ENCODE measurements at regions not wholly inside any gene's neighbourhood (a gene's known extent, or its start where the extent isn't known, plus 50 kb on each side); places are given as distances from the start of the nearest gene placed in this dataset.
"Not testable (repeated sequence)": the region's sequence is repeated elsewhere in the genome, so short reads cannot be mapped to it uniquely, and the experiment has no call there.

DNA sequence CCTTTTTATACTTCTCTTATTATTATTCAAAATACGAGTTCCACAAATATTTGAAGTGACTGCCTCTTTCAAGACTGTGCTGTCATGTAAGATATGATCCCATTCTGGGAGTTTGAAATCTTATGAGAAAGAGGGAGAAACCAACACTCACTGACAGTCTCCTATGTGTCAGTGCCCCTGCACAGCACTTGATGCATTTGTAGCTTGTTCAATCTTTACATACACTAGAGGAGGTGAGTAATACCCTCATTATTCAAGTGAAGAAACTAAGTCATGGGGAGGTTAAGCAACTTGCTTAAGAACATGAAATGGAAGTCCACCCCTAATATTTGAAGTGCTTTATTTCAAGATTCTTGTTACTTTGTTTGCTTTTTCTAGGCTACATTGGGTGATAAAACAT is 459.5 kb upstream of the FANCL start:
- Histone ChIP-seq H3K4me3 (ENCODE audit: low read length) (no peak overlapping the region), H3K27me3 (ENCODE audit: control insufficient read depth, insufficient read depth, low read length, poor library complexity, severe bottlenecking) (no peaks in the 10 kb centered on the region), H3K27ac (ENCODE audit: low read depth, low read length) (no peak overlapping the region), H3K36me3 (ENCODE audit: control insufficient read depth, insufficient read depth, low read length) (no peaks in the 10 kb centered on the region), H3K9me3 (ENCODE audit: control insufficient read depth, low read length) (no peaks in the 10 kb centered on the region), H3K9ac (ENCODE audit: extremely low read depth, low read length, poor library complexity, severe bottlenecking) (no peak overlapping the region), H3K4me1 (ENCODE audit: control insufficient read depth, insufficient read depth, low read length) (peaks cover 3% of the 10 kb centered on the region)
- Mint-ChIP-seq H3K4me1 (peaks cover 6% of the 10 kb centered on the region), H3K36me3 (ENCODE audit: low read depth) (no peaks in the 10 kb centered on the region), H3K27me3 (ENCODE audit: insufficient read depth) (no peaks in the 10 kb centered on the region), H3K4me3 (no peak overlapping the region), H3K27ac (no peak overlapping the region), H3K9me3 (no peaks in the 10 kb centered on the region)
- TF ChIP-seq, protein P1, sequence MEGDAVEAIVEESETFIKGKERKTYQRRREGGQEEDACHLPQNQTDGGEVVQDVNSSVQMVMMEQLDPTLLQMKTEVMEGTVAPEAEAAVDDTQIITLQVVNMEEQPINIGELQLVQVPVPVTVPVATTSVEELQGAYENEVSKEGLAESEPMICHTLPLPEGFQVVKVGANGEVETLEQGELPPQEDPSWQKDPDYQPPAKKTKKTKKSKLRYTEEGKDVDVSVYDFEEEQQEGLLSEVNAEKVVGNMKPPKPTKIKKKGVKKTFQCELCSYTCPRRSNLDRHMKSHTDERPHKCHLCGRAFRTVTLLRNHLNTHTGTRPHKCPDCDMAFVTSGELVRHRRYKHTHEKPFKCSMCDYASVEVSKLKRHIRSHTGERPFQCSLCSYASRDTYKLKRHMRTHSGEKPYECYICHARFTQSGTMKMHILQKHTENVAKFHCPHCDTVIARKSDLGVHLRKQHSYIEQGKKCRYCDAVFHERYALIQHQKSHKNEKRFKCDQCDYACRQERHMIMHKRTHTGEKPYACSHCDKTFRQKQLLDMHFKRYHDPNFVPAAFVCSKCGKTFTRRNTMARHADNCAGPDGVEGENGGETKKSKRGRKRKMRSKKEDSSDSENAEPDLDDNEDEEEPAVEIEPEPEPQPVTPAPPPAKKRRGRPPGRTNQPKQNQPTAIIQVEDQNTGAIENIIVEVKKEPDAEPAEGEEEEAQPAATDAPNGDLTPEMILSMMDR (conservative IDR thresholded peaks at IDR 0.05) = no peak
- 80% methylated on average over 1 of the region's 1 CpG; no CpG with 5 or more reads in 1 of the 2 experiments for WGBS, 2 experiments (ENCODE audit: insufficient coverage in 1 of 2, insufficient read length in 1 of 2)
- DNase-seq = no peak

DNA sequence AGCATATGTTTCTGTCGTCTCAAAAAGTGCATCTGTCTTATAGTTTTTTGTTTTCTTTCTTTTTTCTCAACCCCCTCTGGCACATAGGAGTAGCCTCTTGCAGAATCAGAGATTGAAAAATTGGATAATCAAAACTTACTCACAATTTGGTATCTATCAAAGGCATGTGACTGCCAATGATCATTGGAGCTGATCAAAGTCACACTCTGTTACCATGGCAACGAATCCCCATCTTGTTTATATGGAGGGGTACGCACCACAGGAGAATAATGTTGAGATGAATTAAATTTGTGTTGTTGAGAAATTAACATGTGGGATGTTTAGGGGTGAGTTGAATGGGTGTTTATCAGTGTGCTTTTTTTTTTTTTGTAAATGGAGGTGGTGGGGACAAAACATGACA is 458.3 kb upstream of the FANCL start:
- Mint-ChIP-seq H3K4me3 (no peak overlapping the region), H3K4me1 (peaks cover 6% of the 10 kb centered on the region), H3K27ac (no peak overlapping the region), H3K27me3 (ENCODE audit: insufficient read depth) (no peaks in the 10 kb centered on the region), H3K36me3 (ENCODE audit: low read depth) (no peaks in the 10 kb centered on the region), H3K9me3 (no peaks in the 10 kb centered on the region)
- H3K27me3 ChIP-seq (ENCODE audit: control insufficient read depth, insufficient read depth, low read length, poor library complexity, severe bottlenecking) = no peaks in the 10 kb centered on the region
- no peak overlapping the region for H3K9ac ChIP-seq (ENCODE audit: extremely low read depth, low read length, poor library complexity, severe bottlenecking)
- H3K4me1 ChIP-seq (ENCODE audit: control insufficient read depth, insufficient read depth, low read length) = peaks cover 3% of the 10 kb centered on the region
- whole genome bisulfite sequencing, 2 experiments (ENCODE audit: insufficient coverage in 1 of 2, insufficient read length in 1 of 2) = 96 to 100% methylated on average over 3 of the region's 3 CpGs
- H3K4me3 ChIP-seq (ENCODE audit: low read length) = no peak overlapping the region
- no peaks in the 10 kb centered on the region for H3K36me3 ChIP-seq (ENCODE audit: control insufficient read depth, insufficient read depth, low read length)
- TF ChIP-seq, protein P1 (conservative IDR thresholded peaks at IDR 0.05) = no peak
- no peak overlapping the region for H3K27ac ChIP-seq (ENCODE audit: low read depth, low read length)
- H3K9me3 ChIP-seq (ENCODE audit: control insufficient read depth, low read length) = no peaks in the 10 kb centered on the region
- no peak for DNase-seq

DNA sequence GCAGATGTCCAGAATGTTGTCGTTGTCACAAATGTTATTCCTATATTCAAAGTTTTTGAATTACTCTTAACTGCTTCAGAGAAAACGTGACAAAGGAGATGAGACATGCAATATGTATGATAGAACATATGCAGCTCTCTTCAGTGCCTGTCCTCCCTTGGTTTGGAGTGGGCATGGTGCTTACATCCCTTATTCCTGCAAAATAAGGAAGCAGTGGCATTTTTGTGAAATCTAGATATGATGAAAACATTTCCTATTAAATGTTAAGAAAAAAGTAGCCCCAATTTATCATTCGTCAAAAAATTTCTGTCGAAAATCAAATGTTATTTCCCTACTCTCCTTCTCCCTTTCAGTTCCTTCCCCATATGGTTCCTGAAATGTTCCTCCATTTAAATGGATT is 457.5 kb upstream of the FANCL start:
- H3K9me3 ChIP-seq (ENCODE audit: control insufficient read depth, low read length) = no peaks in the 10 kb centered on the region
- no peaks in the 10 kb centered on the region for H3K36me3 ChIP-seq (ENCODE audit: control insufficient read depth, insufficient read depth, low read length)
- H3K27ac ChIP-seq (ENCODE audit: low read depth, low read length) = no peak overlapping the region
- WGBS, 2 experiments (ENCODE audit: insufficient coverage in 1 of 2, insufficient read length in 1 of 2) = 60 to 94% methylated on average over 1 to 4 of the region's 4 CpGs
- Mint-ChIP-seq H3K27me3 (ENCODE audit: insufficient read depth) (no peaks in the 10 kb centered on the region), H3K27ac (no peak overlapping the region), H3K9me3 (peaks cover 5% of the 10 kb centered on the region), H3K36me3 (ENCODE audit: low read depth) (no peaks in the 10 kb centered on the region), H3K4me3 (no peak overlapping the region), H3K4me1 (peaks cover 6% of the 10 kb centered on the region)
- no peaks in the 10 kb centered on the region for H3K27me3 ChIP-seq (ENCODE audit: control insufficient read depth, insufficient read depth, low read length, poor library complexity, severe bottlenecking)
- H3K9ac ChIP-seq (ENCODE audit: extremely low read depth, low read length, poor library complexity, severe bottlenecking) = no peak overlapping the region
- peaks cover 3% of the 10 kb centered on the region for H3K4me1 ChIP-seq (ENCODE audit: control insufficient read depth, insufficient read depth, low read length)
- TF ChIP-seq, protein P1 (conservative IDR thresholded peaks at IDR 0.05) = no peak
- no peak for DNase-seq
- no peak overlapping the region for H3K4me3 ChIP-seq (ENCODE audit: low read length)

DNA sequence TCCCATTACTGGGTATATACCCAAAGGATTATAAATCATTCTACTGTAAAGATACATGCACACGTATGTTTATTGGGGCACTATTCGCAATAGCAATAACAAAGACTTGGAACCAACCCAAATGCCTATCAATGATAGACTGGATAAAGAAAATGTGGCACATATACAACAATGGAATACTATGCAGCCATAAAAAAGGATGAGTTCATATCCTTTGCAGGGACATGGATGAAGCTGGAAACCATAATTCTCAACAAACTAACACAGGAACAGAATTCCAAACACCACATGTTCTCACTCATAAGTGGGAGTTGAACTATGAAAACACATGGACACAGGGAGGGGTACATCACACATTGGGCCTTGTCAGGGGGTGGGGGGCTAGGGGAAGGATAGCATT is 453.0 kb upstream of the FANCL start:
- not testable (repeated sequence) for H3K27ac ChIP-seq (ENCODE audit: low read depth, low read length); H3K4me1 Mint-ChIP-seq; DNase-seq; H3K4me1 ChIP-seq (ENCODE audit: control insufficient read depth, insufficient read depth, low read length); H3K9me3 ChIP-seq (ENCODE audit: control insufficient read depth, low read length); H3K4me3 Mint-ChIP-seq; H3K27me3 ChIP-seq (ENCODE audit: control insufficient read depth, insufficient read depth, low read length, poor library complexity, severe bottlenecking); H3K27me3 Mint-ChIP-seq (ENCODE audit: insufficient read depth); H3K36me3 Mint-ChIP-seq (ENCODE audit: low read depth); H3K4me3 ChIP-seq (ENCODE audit: low read length); H3K9ac ChIP-seq (ENCODE audit: extremely low read depth, low read length, poor library complexity, severe bottlenecking); H3K27ac Mint-ChIP-seq; H3K36me3 ChIP-seq (ENCODE audit: control insufficient read depth, insufficient read depth, low read length)
- WGBS, 2 experiments (ENCODE audit: insufficient coverage in 1 of 2, insufficient read length in 1 of 2) = 96 to 100% methylated on average over 1 to 2 of the region's 2 CpGs
- H3K9me3 Mint-ChIP-seq = peaks cover 16% of the 10 kb centered on the region

DNA sequence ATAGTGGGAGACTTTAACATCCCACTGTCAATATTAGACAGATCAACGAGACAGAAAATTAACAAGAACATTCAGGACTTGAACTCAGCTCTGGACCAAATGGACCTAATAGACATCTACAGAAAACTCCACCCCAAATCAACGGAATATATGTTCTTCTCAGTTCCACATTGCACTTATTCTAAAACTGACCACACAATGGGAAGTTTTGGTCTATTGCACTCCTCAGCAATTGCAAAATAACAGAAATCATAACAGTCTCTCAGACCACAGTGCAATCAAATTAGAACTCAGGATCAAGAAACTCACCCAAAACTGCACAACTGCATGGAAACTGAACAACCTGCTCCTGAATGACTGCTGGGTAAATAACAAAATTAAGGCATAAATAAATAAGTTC is 449.9 kb upstream of the FANCL start:
- H3K27ac ChIP-seq (ENCODE audit: low read depth, low read length); H3K27me3 ChIP-seq (ENCODE audit: control insufficient read depth, insufficient read depth, low read length, poor library complexity, severe bottlenecking); H3K9me3 ChIP-seq (ENCODE audit: control insufficient read depth, low read length); H3K4me3 ChIP-seq (ENCODE audit: low read length); H3K36me3 Mint-ChIP-seq (ENCODE audit: low read depth); H3K4me3 Mint-ChIP-seq; H3K36me3 ChIP-seq (ENCODE audit: control insufficient read depth, insufficient read depth, low read length); DNase-seq; H3K4me1 ChIP-seq (ENCODE audit: control insufficient read depth, insufficient read depth, low read length); H3K27me3 Mint-ChIP-seq (ENCODE audit: insufficient read depth); H3K9ac ChIP-seq (ENCODE audit: extremely low read depth, low read length, poor library complexity, severe bottlenecking); H3K27ac Mint-ChIP-seq: not testable (repeated sequence)
- H3K9me3 Mint-ChIP-seq = peaks cover 16% of the 10 kb centered on the region
- H3K4me1 Mint-ChIP-seq = peaks cover 20% of the 10 kb centered on the region
- WGBS, 2 experiments (ENCODE audit: insufficient coverage in 1 of 2, insufficient read length in 1 of 2) = 93 to 100% methylated on average over 1 to 2 of the region's 2 CpGs

Data from endodermal cell (in vitro differentiated cells).